ENCODE measurements at regions not wholly inside any gene's neighbourhood (a gene's known extent, or its start where the extent isn't known, plus 50 kb on each side); places are given as distances from the start of the nearest gene placed in this dataset.

DNA sequence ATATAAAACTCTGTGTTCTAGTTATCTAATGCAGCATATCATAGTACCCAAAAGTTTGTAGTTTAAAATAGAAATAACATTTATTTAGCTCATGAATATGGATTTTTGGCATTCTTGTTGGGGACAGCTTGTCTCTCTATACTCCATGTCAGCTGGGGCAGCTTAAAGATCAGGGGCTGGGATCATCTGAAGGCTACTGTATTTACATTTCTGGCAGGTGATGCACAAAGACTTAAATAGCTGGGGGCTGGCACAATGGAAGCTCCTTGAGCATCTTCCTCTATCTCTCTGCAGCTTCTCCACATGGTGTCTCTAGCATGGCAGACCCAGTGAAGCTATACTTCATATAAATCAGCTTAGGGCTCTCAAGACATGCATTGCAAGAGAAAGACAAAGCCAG, 55.6 kb upstream of the DAB1 start:
- intact Hi-C loops (cut with micrococcal nuclease): no loop called here
- no peak for ATAC-seq (ENCODE audit: low read depth)
- TF ChIP-seq, protein P1, sequence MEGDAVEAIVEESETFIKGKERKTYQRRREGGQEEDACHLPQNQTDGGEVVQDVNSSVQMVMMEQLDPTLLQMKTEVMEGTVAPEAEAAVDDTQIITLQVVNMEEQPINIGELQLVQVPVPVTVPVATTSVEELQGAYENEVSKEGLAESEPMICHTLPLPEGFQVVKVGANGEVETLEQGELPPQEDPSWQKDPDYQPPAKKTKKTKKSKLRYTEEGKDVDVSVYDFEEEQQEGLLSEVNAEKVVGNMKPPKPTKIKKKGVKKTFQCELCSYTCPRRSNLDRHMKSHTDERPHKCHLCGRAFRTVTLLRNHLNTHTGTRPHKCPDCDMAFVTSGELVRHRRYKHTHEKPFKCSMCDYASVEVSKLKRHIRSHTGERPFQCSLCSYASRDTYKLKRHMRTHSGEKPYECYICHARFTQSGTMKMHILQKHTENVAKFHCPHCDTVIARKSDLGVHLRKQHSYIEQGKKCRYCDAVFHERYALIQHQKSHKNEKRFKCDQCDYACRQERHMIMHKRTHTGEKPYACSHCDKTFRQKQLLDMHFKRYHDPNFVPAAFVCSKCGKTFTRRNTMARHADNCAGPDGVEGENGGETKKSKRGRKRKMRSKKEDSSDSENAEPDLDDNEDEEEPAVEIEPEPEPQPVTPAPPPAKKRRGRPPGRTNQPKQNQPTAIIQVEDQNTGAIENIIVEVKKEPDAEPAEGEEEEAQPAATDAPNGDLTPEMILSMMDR (IDR thresholded peaks at IDR 0.05): no peak
- TF ChIP-seq EZH2 (IDR thresholded peaks at IDR 0.05; ENCODE audit: borderline replicate concordance, insufficient read depth, low read depth, low read length, poor library complexity, severe bottlenecking): no peak
- no peaks in the 10 kb centered on the region for H3K4me1 Mint-ChIP-seq
- H3K4me1 ChIP-seq (ENCODE audit: control insufficient read depth in 2 of 2, insufficient read depth in 2 of 2, low read length in 2 of 2): no peaks in the 10 kb centered on the region
- no peak overlapping the region for H3K4me3 ChIP-seq (ENCODE audit: control extremely low read depth in 1 of 5, extremely low read depth in 1 of 5, insufficient read depth in 1 of 5, low read depth in 2 of 5, low read length in 4 of 5)
- no peak overlapping the region for H3K9ac ChIP-seq (ENCODE audit: low read length)
- DNase-seq: no peak
- H3K27ac ChIP-seq (ENCODE audit: low read length in 2 of 2): no peak overlapping the region
- ChIA-PET CTCF (no interaction called here), POLR2A (no interaction called here)
- no peak overlapping the region for H2AFZ ChIP-seq (ENCODE audit: insufficient read depth, low read depth, low read length, poor library complexity, severe bottlenecking)
- no peaks in the 10 kb centered on the region for H3K27me3 Mint-ChIP-seq
- no peaks in the 10 kb centered on the region for H3K79me2 ChIP-seq (ENCODE audit: control insufficient read depth, insufficient read depth, low read length)
- H4K20me1 ChIP-seq (ENCODE audit: control insufficient read depth, insufficient read depth, low read length, poor library complexity, severe bottlenecking): no peaks in the 10 kb centered on the region
- H3K36me3 ChIP-seq (replicated peaks in 1 of 2; ENCODE audit: control extremely low read depth in 1 of 2, control insufficient read depth in 1 of 2, extremely low read depth in 1 of 2, insufficient read depth in 2 of 2, low read length in 1 of 2): no peaks in the 10 kb centered on the region
- no peak overlapping the region for H3K4me2 ChIP-seq (replicated peaks; ENCODE audit: low read depth, low read length, poor library complexity, severe bottlenecking)
- no peaks in the 10 kb centered on the region for H3K9me3 Mint-ChIP-seq (ENCODE audit: insufficient read depth)
- no peaks in the 10 kb centered on the region for H3K9me3 ChIP-seq (ENCODE audit: control extremely low read depth in 1 of 3, control insufficient read depth in 2 of 3, insufficient read depth in 1 of 3, low read length in 2 of 3)
- H3K27ac Mint-ChIP-seq: no peak overlapping the region
- no peaks in the 10 kb centered on the region for H3K27me3 ChIP-seq (replicated peaks in 1 of 4; ENCODE audit: control extremely low read depth in 1 of 4, control insufficient read depth in 3 of 4, insufficient read depth in 4 of 4, low read length in 3 of 4)
- H3K4me3 Mint-ChIP-seq: no peak overlapping the region

DNA sequence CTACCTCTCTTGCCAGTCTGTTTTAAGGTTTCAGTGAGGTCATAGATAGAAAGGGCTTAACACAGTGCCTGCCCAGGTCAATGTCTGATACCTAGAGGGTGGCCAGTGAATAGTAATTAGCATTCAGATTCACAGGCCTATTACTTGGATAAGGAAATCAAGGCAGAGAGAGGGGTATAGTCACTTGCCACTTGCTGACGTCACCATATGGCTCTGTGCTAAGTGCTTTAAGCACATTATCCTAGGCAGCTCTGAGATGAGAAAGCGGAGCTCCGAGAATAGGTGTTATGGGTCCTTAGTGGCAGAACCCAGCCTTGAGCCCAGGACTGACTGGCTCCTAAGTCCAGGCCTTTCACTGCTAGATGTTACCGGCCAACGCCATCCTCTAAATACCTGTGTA, 51.5 kb upstream of the DAB1 start:
- ATAC-seq (ENCODE audit: low read depth) (no peak), DNase-seq (no peak)
- Histone ChIP-seq H3K79me2 (ENCODE audit: control insufficient read depth, insufficient read depth, low read length) (no peaks in the 10 kb centered on the region), H3K9ac (ENCODE audit: low read length) (no peak overlapping the region), H3K4me1 (ENCODE audit: control insufficient read depth in 2 of 2, insufficient read depth in 2 of 2, low read length in 2 of 2) (no peaks in the 10 kb centered on the region), H3K27ac (ENCODE audit: low read length in 2 of 2) (no peak overlapping the region), H4K20me1 (ENCODE audit: control insufficient read depth, insufficient read depth, low read length, poor library complexity, severe bottlenecking) (no peaks in the 10 kb centered on the region), H3K36me3 (replicated peaks in 1 of 2; ENCODE audit: control extremely low read depth in 1 of 2, control insufficient read depth in 1 of 2, extremely low read depth in 1 of 2, insufficient read depth in 2 of 2, low read length in 1 of 2) (no peaks in the 10 kb centered on the region), H3K4me3 (ENCODE audit: control extremely low read depth in 1 of 5, extremely low read depth in 1 of 5, insufficient read depth in 1 of 5, low read depth in 2 of 5, low read length in 4 of 5) (no peak overlapping the region), H3K9me3 (ENCODE audit: control extremely low read depth in 1 of 3, control insufficient read depth in 2 of 3, insufficient read depth in 1 of 3, low read length in 2 of 3) (peaks cover 0 to 1% (median 0%) of the 10 kb centered on the region in 3 donors), H3K4me2 (replicated peaks; ENCODE audit: low read depth, low read length, poor library complexity, severe bottlenecking) (no peak overlapping the region), H3K27me3 (replicated peaks in 1 of 4; ENCODE audit: control extremely low read depth in 1 of 4, control insufficient read depth in 3 of 4, insufficient read depth in 4 of 4, low read length in 3 of 4) (no peaks in the 10 kb centered on the region), H2AFZ (ENCODE audit: insufficient read depth, low read depth, low read length, poor library complexity, severe bottlenecking) (no peak overlapping the region)
- no peak overlapping the region for H3K27ac Mint-ChIP-seq
- H3K9me3 Mint-ChIP-seq (ENCODE audit: insufficient read depth): no peaks in the 10 kb centered on the region
- H3K4me3 Mint-ChIP-seq: no peak overlapping the region
- WGBS (ENCODE audit: insufficient coverage): 90% methylated on average over 3 of the region's 5 CpGs
- intact Hi-C loops (cut with micrococcal nuclease): no loop called here
- no peaks in the 10 kb centered on the region for H3K27me3 Mint-ChIP-seq
- ChIA-PET CTCF (no interaction called here), POLR2A (no interaction called here)
- TF ChIP-seq EZH2 (IDR thresholded peaks at IDR 0.05; ENCODE audit: borderline replicate concordance, insufficient read depth, low read depth, low read length, poor library complexity, severe bottlenecking): no peak
- TF ChIP-seq, protein P1 (IDR thresholded peaks at IDR 0.05): no peak
- H3K4me1 Mint-ChIP-seq: no peaks in the 10 kb centered on the region
